ENCODE measurements at regions not wholly inside any gene's neighbourhood (a gene's known extent, or its start where the extent isn't known, plus 50 kb on each side); places are given as distances from the start of the nearest gene placed in this dataset.

- DNase-seq: no peak
Observed at GRCh38 chr4:111814961-111815360, 330.3 kb upstream of the FAM241A start.

DNA sequence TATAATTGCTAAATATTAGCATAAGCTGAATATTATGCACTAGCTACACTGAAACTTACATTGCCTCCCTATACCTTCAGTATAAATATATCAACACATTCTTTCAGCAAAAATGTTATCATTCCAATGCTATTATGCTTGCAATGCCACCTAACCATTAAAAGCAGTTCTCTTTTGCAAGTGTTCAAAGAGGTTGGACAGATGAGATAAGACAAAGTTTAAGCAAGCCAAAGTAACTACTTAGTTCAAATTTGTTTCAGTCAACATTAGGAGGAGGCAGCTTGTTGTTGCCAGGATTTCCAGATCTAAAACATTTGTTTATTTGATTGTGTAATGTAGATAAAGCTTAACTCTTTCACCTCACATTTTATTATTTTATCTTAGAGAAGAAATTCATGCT is 323.9 kb upstream of the FAM241A start:
- no peak for DNase-seq

- no peak for DNase-seq
Observed at GRCh38 chr4:111836601-111837000, 308.7 kb upstream of the FAM241A start.

GRCh38 chr4:111837761-111838160 is 307.5 kb upstream of the FAM241A start:
- no peak for DNase-seq

DNA sequence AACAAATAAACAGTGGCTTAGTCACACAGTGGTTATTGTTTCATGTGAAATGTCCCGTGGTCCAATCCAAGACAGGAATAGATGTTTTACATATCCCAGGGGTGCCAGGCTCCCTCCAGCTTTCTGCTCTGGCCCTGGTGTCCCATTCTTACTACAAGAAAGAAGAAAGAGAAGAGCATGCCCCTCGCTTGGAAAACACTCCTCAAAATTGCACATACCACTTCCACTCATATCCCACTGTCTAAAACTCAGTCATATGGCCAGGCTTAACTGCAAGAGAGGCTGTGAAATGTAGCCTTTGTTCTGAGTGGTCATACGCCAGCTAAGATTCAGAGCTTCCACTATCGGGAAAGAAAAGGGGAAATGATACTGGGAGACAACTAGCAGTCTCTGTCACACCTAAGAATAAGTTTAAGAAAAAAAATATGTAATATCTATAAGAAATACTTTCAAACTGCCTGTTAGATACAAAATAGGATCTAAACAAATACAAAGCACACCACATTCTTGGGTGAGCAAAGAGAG is 306.8 kb upstream of the FAM241A start:
- peak; percentile 75 for DNase-seq

- no peak for DNase-seq
Observed at GRCh38 chr4:111839141-111839540, 306.1 kb upstream of the FAM241A start.

DNA sequence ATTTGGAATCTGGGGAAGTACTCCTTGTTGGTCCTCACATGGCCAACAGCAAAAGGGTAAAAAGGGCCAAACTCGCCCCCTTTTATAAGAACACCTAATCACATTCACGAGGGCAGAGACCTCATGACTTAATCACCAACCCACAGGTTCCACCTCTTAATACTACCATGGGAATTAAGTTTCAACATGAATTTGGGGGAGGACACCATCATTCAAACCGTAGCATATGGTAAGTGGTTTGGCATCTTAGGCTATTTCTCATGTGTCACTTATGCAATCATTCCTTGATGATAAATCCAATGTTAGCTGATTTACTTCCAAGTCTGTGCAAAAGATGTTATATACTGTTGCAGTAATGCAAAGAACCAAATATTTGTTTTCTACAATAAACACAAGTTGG is 302.9 kb upstream of the FAM241A start:
- DNase-seq: peak; percentile 23

- DNase-seq: peak; percentile 44
Observed at GRCh38 chr4:111847296-111848008, 297.8 kb upstream of the FAM241A start.

GRCh38 chr4:111849746-111850284 is 295.4 kb upstream of the FAM241A start:
- DNase-seq: peak; percentile 69

DNA sequence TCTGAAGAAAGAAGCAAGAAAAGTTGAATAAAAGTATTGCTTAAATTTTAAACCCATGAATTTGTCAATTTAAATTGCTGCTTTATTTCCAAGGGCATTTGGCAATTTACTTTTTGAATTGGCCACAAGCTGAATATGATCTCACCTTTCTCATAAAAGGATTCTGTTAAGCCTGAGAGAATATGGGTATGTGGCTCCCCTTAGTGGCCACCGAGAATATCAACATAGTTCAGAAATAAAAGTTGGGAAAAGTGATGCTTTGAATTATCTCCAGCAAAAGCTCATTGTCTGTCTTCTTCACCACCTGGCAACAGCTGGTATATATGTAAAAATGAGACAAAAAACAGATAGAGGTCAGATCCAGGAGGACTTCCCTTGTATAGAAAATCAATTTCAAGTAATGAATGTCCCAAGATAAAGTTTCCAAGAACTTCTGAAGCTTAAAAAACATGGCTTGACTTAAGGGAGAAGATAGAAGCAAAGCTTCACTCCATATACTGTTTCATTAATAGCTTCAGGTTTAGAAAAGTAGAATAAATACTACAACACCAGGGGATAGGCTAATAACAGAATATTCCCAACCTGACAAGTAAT is 290.7 kb upstream of the FAM241A start:
- peak; percentile 22 for DNase-seq

DNA sequence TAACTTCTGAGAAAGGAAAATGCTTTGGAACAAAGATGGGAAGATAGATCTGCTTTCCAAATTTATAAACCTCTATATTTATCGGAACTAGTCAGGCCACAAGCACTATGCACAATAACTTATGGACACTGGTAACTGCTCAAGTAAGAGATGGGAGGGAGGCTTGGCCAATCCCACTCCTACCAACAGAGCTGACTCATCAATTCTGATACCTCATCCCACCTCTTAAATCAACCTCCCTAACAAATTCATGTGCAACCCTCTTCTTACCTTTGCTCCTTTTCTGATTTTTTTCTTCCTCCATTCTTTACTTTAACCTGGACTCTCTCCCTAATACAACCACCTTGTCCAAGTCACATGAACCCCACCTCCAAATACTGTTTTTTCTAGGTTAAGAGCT is 289.9 kb upstream of the FAM241A start:
- DNase-seq: no peak

GRCh38 chr4:111864066-111864465 is 281.2 kb upstream of the FAM241A start:
- DNase-seq: no peak

DNA sequence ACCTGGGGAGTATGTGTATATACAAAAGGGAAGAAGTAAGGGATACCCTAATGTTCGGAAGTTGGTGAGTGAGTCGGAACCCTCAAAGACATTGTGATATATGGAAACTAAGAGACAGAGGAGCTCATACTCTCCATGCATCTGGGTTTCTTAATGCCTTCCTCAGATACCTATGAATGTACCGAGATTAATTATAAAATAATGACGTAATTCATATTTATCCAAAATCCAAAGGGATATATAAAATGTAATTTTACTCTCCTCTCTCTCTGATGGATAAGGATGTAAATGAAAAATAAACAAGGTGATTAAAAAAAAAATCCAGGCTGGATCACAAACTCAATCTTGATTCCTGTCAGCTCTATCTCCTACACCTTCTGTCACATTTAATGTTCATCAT is 275.9 kb upstream of the FAM241A start:
- DNase-seq: no peak

DNA sequence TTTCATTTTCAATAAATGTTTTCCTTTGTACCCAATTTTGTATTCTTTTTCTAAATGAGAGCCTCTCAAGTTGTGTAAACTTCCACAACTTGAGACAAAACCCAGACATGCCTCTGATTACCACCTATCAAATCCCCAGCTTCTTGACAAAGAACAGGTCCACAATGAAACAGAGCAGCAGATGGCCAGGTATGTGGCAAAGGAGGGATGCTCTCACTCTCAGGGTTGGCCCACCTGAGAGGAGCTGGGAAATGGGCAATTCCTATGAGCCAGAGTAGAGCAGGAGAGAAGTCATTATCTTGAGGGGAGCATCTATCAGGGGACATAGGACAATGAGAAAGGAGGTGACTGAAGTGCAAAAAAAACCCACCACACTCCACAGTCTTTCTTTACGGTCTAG is 273.5 kb upstream of the FAM241A start:
- DNase-seq: no peak

DNA sequence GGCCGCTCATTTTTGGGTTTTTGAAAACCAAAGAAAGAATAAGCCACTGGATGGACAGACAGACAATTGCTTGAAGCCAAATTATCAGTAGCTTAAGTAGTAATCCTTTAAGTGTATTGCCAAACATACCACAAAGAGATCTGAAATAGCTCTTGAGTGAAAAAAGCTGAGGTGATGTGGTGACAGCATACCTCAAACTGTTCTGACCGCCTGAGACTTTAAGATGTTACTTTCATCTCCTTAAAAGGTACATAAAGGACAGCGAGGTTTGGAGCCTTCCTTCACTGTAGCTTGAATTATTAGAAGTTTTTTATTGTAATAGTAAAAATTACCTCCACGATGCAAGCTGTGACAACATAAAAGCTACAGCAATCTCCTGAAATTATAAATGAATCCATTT is 271.5 kb upstream of the FAM241A start:
- DNase-seq: peak; percentile 32

DNA sequence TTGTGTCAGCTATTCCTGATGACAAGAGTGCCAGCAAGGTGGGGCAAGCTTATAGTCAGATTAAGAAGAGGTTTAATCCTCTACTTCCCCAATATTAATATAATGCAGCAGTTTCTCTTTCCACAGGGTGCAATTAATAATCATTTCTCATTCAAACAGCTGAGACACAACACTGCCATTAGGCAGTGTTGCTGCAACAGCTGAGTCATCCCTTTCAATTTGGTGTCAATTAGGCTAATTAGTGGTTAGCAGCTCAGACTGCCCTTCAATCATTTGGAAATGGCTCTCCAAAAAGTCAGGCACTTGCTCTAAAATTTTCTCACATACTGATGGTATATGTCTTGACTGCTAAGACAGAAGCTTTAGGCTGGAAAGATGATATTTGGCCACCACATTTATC is 265.7 kb upstream of the FAM241A start:
- no peak for DNase-seq

GRCh38 chr4:111880116-111880515 is 265.1 kb upstream of the FAM241A start:
- DNase-seq: no peak

DNA sequence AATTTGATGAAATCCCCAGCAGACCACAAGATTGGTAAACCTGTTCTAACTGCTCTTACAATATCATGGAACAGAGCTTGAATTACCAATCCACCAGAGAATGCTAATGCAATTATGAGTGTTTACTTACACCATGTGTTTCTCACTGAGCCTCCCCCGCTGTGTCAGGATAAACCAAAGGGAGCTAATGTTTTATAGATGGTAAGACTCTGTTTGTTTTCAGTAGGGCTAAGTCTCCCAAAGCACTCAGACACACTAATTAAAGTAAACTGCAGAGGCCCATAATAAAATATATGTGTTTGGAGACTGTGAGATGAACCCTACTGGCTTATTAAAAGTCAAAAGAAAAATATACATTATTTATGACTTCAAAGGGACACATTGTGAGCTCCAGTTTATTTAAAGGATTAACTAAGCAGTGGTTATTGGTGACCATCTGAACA is 261.7 kb upstream of the FAM241A start:
- DNase-seq: no peak

- no peak for DNase-seq
Observed at GRCh38 chr4:111890412-111890811, 254.8 kb upstream of the FAM241A start.

DNA sequence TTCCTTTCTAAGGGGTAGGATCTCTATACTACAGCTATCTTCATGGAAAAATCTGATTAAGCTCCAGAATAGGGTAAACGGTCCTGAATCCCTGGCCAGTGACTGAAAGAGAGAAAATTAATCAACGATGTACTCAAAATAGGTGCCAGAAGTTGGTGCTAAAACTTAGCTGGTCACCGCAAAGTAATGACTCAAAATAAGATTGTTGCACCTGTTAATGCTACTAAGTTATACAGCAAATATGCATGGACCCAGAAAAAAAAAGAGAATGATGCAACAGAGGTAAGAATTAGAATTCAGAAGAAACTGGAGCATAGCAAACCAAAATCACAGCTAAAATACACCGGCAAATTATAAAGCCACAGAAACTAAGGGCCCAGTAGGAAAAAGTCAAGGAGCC is 239.7 kb upstream of the FAM241A start:
- no peak for DNase-seq

GRCh38 chr4:111919639-111920038 is 225.6 kb upstream of the FAM241A start:
- DNase-seq: no peak

DNA sequence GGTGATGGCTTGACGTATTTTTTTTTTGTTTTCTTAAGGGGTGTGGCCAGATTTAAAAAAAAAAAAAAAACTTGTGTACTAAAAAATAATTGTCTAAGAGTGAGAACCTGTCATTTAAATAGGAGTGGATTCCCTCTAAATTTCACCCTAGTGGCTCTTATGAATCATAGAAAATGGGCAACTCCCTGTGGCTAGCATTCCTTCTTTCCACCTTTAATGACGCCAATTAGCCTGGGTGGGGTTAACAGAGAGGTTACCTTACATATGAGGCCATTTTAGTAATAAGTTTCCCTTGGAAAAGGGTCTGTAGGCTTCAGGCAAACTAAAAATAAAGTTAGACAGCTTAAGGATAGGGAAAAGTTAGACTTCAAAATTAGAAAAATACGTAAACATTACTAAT is 223.5 kb upstream of the FAM241A start:
- no peak for DNase-seq

GRCh38 chr4:111923786-111924185 is 221.5 kb upstream of the FAM241A start:
- DNase-seq: no peak

- no peak for DNase-seq
Observed at GRCh38 chr4:111924696-111925095, 220.6 kb upstream of the FAM241A start.

Data from MV-4-11 (cell line).